GM12878 (cell line): ENCODE measurements at regions not wholly inside any gene's neighbourhood (a gene's known extent, or its start where the extent isn't known, plus 50 kb on each side); places are given as distances from the start of the nearest gene placed in this dataset.

Source experiments
- CBX3 ChIP-seq: fragments of 200-600 bp; sonication (generic); IDR thresholded peaks from 2 replicates; pipeline ENCODE4 v1.6.1; 2016; ENCODE audit warnings: low read depth, borderline replicate concordance
- CEBPB ChIP-seq, 2 experiments: fragments of 150-350 bp in 1 of 2; IDR thresholded peaks; 2 replicates each; pipeline ENCODE4 v1.6.1; 2012 to 2014; ENCODE audit warnings: low read depth in 2 of 2, low read length in 2 of 2, borderline replicate concordance in 1 of 2, inconsistent platforms in 1 of 2
- EZH2 ChIP-seq: IDR thresholded peaks from 2 replicates; pipeline ENCODE4 v1.6.1; 2012; ENCODE audit warnings: low read depth, mild to moderate bottlenecking, control low read depth, inconsistent platforms, low read length, borderline replicate concordance; ENCODE audit not compliant: control insufficient read depth
- MEF2A ChIP-seq: IDR thresholded peaks from 2 replicates; pipeline ENCODE4 v1.6.1; 2011; ENCODE audit warnings: low read depth, mild to moderate bottlenecking, low read length, moderate library complexity; ENCODE audit not compliant: insufficient read depth
- NR2C1 ChIP-seq: fragments of 450-650 bp; IDR thresholded peaks from 2 replicates; pipeline ENCODE4 v1.6.1; 2017; ENCODE audit warnings: antibody characterized with exemption, mild to moderate bottlenecking, moderate library complexity
- NR2C2 ChIP-seq: IDR thresholded peaks from 2 replicates; pipeline ENCODE4 v1.6.1; 2011; ENCODE audit warnings: borderline replicate concordance, low read depth; ENCODE audit not compliant: control insufficient read depth, insufficient read length
- POLR2A ChIP-seq: IDR thresholded peaks from 2 replicates; pipeline ENCODE4 v1.6.1; 2011; ENCODE audit warnings: low read depth, mild to moderate bottlenecking, low read length
- RCOR1 ChIP-seq: conservative IDR thresholded peaks from 2 replicates; pipeline ENCODE4 v1.6.1; 2012; ENCODE audit warnings: low read depth, low read length, improper control_type of control experiment
- ZNF384 ChIP-seq: IDR thresholded peaks from 2 replicates; pipeline ENCODE4 v1.6.1; 2012; ENCODE audit warnings: low read depth, mild to moderate bottlenecking, low read length, improper control_type of control experiment, borderline replicate concordance
- ZSCAN29 ChIP-seq: fragments of 450-650 bp; IDR thresholded peaks from 2 replicates; pipeline ENCODE4 v1.6.1; 2017; ENCODE audit warnings: mild to moderate bottlenecking, moderate library complexity
- TF ChIP-seq, protein P1 (sequence below): IDR thresholded peaks from 2 replicates; pipeline ENCODE4 v1.6.1; 2012; ENCODE audit warnings: low read depth, low read length, improper control_type of control experiment

GRCh38 chr2:121999264-121999663, 243.8 kb downstream of the TSN start:
- TF ChIP-seq, protein P1, sequence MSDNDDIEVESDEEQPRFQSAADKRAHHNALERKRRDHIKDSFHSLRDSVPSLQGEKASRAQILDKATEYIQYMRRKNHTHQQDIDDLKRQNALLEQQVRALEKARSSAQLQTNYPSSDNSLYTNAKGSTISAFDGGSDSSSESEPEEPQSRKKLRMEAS: no peak
- TF ChIP-seq MEF2A: no peak
- no peak for TF ChIP-seq ZNF384
- no peak for TF ChIP-seq CEBPB (IDR thresholded peaks at IDR 0.05; ENCODE audit: borderline replicate concordance in 1 of 2, low read depth in 2 of 2, low read length in 2 of 2)
- TF ChIP-seq NR2C1: no peak
- no peak for TF ChIP-seq CBX3
- TF ChIP-seq NR2C2: no peak
- TF ChIP-seq EZH2: no peak
- TF ChIP-seq POLR2A: no peak
- no peak for TF ChIP-seq RCOR1
- TF ChIP-seq ZSCAN29: no peak
